NB4 (cell line): ENCODE measurements at regions not wholly inside any gene's neighbourhood (a gene's known extent, or its start where the extent isn't known, plus 50 kb on each side); places are given as distances from the start of the nearest gene placed in this dataset.
"Not testable (repeated sequence)": the region's sequence is repeated elsewhere in the genome, so short reads cannot be mapped to it uniquely, and the experiment has no call there.

Experiments
- MAX ChIP-seq: IDR thresholded peaks from 2 replicates; pipeline ENCODE4 v1.6.1; 2011; ENCODE audit warnings: low read depth, low read length
- POLR2A ChIP-seq: IDR thresholded peaks from 2 replicates; pipeline ENCODE4 v1.6.1; 2011; ENCODE audit warnings: mild to moderate bottlenecking; ENCODE audit not compliant: insufficient read length; ENCODE audit errors: extremely low read depth
- TF ChIP-seq, protein P1 (sequence below): IDR thresholded peaks from one replicate; pipeline ENCODE4 v1.5.1; 2012; ENCODE audit warnings: low read depth, low read length

- TF ChIP-seq, protein P1, sequence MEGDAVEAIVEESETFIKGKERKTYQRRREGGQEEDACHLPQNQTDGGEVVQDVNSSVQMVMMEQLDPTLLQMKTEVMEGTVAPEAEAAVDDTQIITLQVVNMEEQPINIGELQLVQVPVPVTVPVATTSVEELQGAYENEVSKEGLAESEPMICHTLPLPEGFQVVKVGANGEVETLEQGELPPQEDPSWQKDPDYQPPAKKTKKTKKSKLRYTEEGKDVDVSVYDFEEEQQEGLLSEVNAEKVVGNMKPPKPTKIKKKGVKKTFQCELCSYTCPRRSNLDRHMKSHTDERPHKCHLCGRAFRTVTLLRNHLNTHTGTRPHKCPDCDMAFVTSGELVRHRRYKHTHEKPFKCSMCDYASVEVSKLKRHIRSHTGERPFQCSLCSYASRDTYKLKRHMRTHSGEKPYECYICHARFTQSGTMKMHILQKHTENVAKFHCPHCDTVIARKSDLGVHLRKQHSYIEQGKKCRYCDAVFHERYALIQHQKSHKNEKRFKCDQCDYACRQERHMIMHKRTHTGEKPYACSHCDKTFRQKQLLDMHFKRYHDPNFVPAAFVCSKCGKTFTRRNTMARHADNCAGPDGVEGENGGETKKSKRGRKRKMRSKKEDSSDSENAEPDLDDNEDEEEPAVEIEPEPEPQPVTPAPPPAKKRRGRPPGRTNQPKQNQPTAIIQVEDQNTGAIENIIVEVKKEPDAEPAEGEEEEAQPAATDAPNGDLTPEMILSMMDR = not testable (repeated sequence)
- not testable (repeated sequence) for TF ChIP-seq POLR2A, MAX
These were observed 183.1 kb downstream of the BANP start for GRCh38 chr16:88134172-88134898.
